SK-N-SH treated with all-trans-retinoic acid at 6 μM for 48 hours (cell line): ENCODE measurements at regions not wholly inside any gene's neighbourhood (a gene's known extent, or its start where the extent isn't known, plus 50 kb on each side); places are given as distances from the start of the nearest gene placed in this dataset.

Source experiments
- ZC3H10 ChIP-seq: fragments of 250-450 bp; sonication (Bioruptor Pico); IDR thresholded peaks from 2 replicates; pipeline ENCODE4 v1.5.1; 2021; ENCODE audit warnings: mild to moderate bottlenecking, moderate library complexity
- TF ChIP-seq, protein P1 (sequence below): fragments of 250-450 bp; sonication (Bioruptor Pico); IDR thresholded peaks from 2 replicates; pipeline ENCODE4 v1.5.1; 2020; ENCODE audit warnings: low read depth, mild to moderate bottlenecking, moderate library complexity

DNA sequence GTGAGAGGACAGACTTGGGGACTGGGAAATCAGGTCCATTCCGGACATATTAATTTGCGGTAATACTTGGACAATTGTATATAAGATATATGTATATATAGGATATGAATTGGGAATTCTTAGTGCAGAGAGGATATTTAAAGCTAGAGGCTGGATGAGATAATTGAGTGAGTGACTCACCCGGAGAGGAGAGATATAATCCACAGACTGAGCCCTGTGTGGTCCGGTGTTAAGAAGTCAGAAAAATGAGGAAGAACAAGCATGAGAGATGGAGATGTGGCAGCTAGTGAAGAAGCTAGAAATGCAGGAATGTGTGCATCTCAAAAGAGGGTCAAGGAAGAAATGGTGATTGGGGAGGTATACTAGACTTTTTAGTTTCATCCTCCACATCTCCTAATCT is 336.2 kb downstream of the SLC7A11 start:
- TF ChIP-seq, protein P1, sequence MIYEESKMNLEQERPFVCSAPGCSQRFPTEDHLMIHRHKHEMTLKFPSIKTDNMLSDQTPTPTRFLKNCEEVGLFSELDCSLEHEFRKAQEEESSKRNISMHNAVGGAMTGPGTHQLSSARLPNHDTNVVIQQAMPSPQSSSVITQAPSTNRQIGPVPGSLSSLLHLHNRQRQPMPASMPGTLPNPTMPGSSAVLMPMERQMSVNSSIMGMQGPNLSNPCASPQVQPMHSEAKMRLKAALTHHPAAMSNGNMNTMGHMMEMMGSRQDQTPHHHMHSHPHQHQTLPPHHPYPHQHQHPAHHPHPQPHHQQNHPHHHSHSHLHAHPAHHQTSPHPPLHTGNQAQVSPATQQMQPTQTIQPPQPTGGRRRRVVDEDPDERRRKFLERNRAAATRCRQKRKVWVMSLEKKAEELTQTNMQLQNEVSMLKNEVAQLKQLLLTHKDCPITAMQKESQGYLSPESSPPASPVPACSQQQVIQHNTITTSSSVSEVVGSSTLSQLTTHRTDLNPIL (CRISPR knock-in tag), result no peak
- no peak for TF ChIP-seq ZC3H10 (CRISPR knock-in tag)
